GM12874 (cell line): ENCODE measurements at regions not wholly inside any gene's neighbourhood (a gene's known extent, or its start where the extent isn't known, plus 50 kb on each side); places are given as distances from the start of the nearest gene placed in this dataset.

Experiments
- TF ChIP-seq, protein P1 (sequence below): IDR thresholded peaks from 2 replicates; pipeline ENCODE4 v1.5.1; 2011; ENCODE audit warnings: low read depth, mild to moderate bottlenecking, control low read depth, low read length, moderate library complexity; ENCODE audit not compliant: insufficient read depth

DNA sequence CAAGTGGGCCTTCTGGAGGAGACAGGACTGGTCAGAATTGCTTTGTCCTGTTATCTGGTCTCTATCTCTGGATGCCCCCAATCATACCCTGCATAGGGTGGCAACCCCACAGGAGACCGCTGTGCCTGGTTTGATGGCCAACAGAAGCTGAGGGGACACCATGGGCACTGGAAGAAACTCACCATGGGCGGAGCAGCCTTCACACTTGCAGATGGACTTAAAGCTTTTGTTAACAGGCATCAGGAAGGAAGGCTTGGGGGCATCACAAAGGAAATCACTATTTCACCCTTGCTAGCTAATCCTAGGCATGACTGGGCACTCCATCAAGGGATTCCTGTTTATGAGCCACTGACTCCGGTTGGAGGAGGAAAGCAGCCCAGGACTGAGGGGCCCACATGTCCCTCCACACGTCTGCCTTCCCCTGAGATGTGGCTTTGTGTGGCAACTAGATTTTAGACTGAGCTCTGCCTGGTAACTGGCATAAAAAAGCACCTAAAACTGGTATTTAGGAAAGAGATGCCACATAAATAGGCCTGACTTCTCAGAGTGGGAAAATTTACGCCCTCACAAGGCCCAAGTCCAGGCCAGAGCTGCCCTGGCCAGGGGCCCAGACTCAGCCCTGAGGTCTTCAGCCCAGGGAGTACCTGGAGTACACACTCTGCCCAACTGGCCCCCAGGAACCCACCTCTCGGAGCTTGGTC is 57.0 kb upstream of the LYVE1 start:
- TF ChIP-seq, protein P1, sequence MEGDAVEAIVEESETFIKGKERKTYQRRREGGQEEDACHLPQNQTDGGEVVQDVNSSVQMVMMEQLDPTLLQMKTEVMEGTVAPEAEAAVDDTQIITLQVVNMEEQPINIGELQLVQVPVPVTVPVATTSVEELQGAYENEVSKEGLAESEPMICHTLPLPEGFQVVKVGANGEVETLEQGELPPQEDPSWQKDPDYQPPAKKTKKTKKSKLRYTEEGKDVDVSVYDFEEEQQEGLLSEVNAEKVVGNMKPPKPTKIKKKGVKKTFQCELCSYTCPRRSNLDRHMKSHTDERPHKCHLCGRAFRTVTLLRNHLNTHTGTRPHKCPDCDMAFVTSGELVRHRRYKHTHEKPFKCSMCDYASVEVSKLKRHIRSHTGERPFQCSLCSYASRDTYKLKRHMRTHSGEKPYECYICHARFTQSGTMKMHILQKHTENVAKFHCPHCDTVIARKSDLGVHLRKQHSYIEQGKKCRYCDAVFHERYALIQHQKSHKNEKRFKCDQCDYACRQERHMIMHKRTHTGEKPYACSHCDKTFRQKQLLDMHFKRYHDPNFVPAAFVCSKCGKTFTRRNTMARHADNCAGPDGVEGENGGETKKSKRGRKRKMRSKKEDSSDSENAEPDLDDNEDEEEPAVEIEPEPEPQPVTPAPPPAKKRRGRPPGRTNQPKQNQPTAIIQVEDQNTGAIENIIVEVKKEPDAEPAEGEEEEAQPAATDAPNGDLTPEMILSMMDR: no peak

DNA sequence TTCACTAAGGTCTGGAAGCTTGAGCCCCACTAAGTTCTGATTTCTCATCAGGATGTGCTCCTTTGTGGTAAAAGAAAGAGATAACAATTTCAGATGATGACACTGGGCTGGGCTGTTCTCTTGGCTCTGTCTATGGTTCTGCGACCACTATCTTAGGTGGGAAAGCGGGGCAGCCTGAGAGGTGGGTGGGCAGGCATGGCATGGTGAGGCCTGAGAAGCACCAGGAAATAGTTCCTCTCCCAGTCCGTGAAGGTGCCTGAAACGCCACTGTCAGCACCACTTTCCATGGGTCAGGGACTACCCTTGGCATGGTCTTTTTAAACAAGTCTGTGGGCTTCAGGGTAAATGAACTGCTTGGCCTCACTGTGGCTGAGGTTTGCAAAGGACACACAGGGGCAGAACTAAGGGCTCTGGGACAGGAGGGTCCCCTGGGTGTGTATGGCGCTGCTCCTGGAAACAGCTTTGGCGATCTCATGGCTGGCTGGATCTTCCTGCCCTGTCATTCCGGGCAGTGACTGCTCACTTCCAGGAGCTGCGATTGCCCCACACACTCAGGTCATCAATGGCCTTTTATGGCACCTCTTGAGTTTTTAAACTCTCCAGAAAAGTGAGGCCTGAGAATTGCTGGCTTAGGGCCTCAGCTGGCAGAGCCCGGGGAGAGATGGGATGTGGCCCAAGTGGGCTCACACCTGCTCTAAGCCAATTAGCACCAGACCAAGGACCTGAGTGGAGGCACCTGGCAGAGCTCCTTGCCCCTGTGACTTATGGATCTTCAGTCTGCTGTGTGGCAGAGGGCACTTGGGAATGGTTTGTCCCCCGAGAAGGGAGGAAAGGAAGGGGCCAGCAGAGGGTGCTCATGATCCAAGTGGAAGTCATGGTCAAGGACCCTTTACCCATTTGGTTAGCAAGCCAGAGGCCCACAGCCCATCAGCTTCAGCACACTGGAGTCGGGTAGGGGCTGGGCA is 55.6 kb upstream of the LYVE1 start:
- TF ChIP-seq, protein P1: peak; percentile 44; the same call in 1 of the 2 replicates

- TF ChIP-seq, protein P1: no peak
These were observed 54.7 kb upstream of the LYVE1 start for GRCh38 chr11:10622957-10623791.

DNA sequence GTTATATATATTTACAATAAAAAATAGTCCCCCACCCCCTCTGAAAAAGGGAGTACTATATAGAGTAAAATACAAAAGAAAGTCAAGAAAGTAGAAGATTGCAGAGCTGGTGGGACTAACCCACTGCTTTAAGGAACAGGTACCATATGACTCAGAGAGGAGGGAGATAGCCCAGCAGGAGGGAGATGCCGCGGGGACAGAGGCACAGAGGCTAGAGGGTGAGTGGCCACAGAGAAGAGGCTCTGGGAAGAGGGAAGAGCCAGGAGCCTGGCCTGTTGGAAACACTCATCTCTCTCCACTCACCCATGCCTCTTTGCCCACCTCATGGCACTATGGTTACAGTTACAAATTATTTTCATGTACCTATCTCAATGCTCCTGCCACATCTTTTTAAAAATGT is 53.6 kb upstream of the LYVE1 start:
- TF ChIP-seq, protein P1: no peak

DNA sequence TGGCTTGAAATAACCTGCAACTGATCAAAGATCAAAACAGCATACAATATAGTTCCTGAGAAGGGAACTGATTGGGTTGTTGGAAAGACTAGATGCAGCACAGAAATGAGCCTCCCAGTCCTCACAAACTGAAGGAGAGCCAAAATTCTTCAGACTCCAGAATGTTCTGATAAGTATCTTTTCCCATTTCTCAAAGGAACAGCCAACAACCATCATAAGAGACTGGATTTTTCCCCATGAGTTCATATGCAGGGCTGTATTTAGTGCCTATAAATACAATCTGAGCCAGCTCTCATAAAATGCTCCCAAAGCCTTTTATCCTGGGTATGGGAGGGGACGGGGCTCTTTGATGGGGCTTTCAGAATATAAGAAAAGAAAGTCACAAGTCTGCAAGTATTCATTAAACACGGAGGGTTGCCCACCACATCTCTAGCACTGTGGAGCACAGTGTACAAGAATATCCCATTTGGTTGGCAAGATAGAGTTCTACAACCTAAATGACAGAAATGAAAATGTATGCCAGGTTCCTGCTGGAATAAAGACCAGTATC is 50.7 kb upstream of the LYVE1 start:
- TF ChIP-seq, protein P1: no peak

DNA sequence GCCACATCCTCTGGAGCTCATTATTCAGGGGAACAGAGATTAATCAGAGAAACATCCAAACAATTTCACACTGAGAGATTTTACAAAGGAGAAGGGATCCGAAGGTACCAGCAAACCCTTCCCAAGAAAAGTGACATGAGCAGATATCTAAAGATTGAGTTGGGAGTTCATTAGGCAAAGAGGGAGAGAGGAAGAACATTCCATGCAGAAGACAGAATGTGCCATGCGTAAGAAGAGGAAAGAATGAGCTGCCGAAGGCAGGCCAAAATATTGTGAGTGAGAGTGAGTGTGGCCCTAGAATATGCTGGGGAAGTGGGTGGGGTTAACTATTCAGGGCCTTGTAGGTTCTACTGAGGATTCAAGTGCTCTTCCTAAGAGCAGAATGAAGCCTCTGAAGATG is 50.0 kb upstream of the LYVE1 start:
- TF ChIP-seq, protein P1: no peak
